ENCODE measurements at regions not wholly inside any gene's neighbourhood (a gene's known extent, or its start where the extent isn't known, plus 50 kb on each side); places are given as distances from the start of the nearest gene placed in this dataset.

DNA sequence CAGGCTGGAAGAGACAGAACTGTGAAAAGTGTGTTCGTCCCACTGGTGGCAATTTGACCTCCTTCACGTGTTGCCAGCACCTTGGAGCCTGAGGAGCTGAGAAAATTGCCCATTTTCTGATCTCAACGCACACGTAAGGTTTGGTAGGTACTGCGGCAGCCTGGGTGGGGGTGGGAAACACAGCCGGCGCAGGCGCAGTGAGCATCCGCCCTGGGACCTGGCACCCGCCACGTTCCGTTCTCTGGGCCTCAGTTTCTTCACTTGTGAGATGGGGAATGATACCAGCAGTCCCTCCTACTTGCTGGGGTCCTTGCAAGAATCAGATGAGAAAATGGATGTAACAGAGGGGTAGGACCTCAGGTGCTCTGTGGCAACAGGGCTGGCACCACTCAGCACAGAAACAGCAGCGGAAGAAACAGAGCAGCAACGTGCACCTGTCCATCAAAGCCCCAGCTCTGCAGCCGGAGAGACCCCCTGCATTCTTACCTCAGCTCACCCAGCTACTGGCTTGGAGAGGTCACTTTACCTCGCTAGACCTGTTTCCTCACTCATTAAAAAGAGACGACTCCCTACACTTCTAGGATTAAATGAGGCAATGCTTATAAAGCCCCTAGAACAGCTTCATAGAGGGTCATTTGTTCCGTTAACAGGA, 458.0 kb upstream of the ID2 start:
- peaks cover 22 to 30% of the 10 kb centered on the region in 2 experiments for H3K4me1 Mint-ChIP-seq
- DNase-seq = no peak

More for the DNA sequence above, 458.0 kb upstream of the ID2 start:
- Histone ChIP-seq H3K9ac (ENCODE audit: extremely low read depth, insufficient read length, low read length) (no peak overlapping the region), H4K20me1 (ENCODE audit: control insufficient read depth, insufficient read depth, insufficient read length) (no peaks in the 10 kb centered on the region), H2BK15ac (ENCODE audit: low read depth, low read length) (no peak overlapping the region), H4K91ac (ENCODE audit: insufficient read length, low read depth, low read length) (no peak overlapping the region), H3K27me3 (ENCODE audit: insufficient read depth, low read length) (no peaks in the 10 kb centered on the region), H3K14ac (ENCODE audit: insufficient read depth, low read length) (no peak overlapping the region), H4K5ac (ENCODE audit: insufficient read length, low read depth, low read length) (no peak overlapping the region), H3K56ac (ENCODE audit: insufficient read length, low read depth, low read length) (no peak overlapping the region), H2AFZ (ENCODE audit: low read length) (no peak overlapping the region), H3K27ac (ENCODE audit: insufficient read length, low read depth, low read length) (no peak overlapping the region), H3K18ac (ENCODE audit: insufficient read length, low read depth, low read length) (no peak overlapping the region), H3K79me1 (ENCODE audit: insufficient read depth, low read depth, low read length, poor library complexity, severe bottlenecking) (no peaks in the 10 kb centered on the region), H4K8ac (replicated peaks; ENCODE audit: insufficient read length, low read depth, low read length) (no peak overlapping the region), H3K4ac (ENCODE audit: low read depth, low read length) (no peak overlapping the region), H3K23me2 (ENCODE audit: insufficient read length, low read depth, low read length, poor library complexity, severe bottlenecking) (no peaks in the 10 kb centered on the region), H3T11ph (ENCODE audit: low read length) (no peak overlapping the region), H3K4me2 (ENCODE audit: insufficient read depth, insufficient read length, low read length) (no peak overlapping the region), H3K4me1 (ENCODE audit: insufficient read depth, low read length) (no peaks in the 10 kb centered on the region; the same call in 1 of the 2 replicates), H2BK12ac (ENCODE audit: insufficient read length, low read depth, low read length) (no peak overlapping the region), H2BK20ac (ENCODE audit: low read depth, low read length, poor library complexity, severe bottlenecking) (no peak overlapping the region), H2AK5ac (ENCODE audit: insufficient read length, low read length) (no peak overlapping the region), H2BK120ac (ENCODE audit: low read depth, low read length, poor library complexity, severe bottlenecking) (no peak overlapping the region), H3K79me2 (ENCODE audit: insufficient read depth, low read length) (no peaks in the 10 kb centered on the region), H2BK5ac (ENCODE audit: insufficient read length, low read length) (no peak overlapping the region), H3K23ac (ENCODE audit: insufficient read length, low read depth, low read length) (no peak overlapping the region), H3K9me3 (ENCODE audit: control insufficient read depth, low read depth, low read length) (no peaks in the 10 kb centered on the region)
- no CpG with 5 or more reads among the region's 18 CpGs for WGBS (ENCODE audit: extremely low coverage, insufficient read length, low lambda C conversion rate)
- Mint-ChIP-seq H3K27ac (peak overlapping the region in 2 of 3 experiments; percentile 37 to 73; a peak in 2 of 7 replicates), H3K27me3 (ENCODE audit: low read depth) (peaks cover 3% of the 10 kb centered on the region; the same call in 1 of the 2 replicates), H3K9me3 (no peaks in the 10 kb centered on the region; a peak in 1 of 5 replicates), H3K4me3 (no peak overlapping the region), H3K36me3 (ENCODE audit: insufficient read depth in 1 of 3, low read depth in 3 of 3) (no peaks in the 10 kb centered on the region; a peak in 2 of 7 replicates)
- TF ChIP-seq, protein P1, sequence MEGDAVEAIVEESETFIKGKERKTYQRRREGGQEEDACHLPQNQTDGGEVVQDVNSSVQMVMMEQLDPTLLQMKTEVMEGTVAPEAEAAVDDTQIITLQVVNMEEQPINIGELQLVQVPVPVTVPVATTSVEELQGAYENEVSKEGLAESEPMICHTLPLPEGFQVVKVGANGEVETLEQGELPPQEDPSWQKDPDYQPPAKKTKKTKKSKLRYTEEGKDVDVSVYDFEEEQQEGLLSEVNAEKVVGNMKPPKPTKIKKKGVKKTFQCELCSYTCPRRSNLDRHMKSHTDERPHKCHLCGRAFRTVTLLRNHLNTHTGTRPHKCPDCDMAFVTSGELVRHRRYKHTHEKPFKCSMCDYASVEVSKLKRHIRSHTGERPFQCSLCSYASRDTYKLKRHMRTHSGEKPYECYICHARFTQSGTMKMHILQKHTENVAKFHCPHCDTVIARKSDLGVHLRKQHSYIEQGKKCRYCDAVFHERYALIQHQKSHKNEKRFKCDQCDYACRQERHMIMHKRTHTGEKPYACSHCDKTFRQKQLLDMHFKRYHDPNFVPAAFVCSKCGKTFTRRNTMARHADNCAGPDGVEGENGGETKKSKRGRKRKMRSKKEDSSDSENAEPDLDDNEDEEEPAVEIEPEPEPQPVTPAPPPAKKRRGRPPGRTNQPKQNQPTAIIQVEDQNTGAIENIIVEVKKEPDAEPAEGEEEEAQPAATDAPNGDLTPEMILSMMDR (conservative IDR thresholded peaks at IDR 0.05) = no peak

Measured in H9 (cell line).